Adrenal gland (tissue), 9 donors: ENCODE measurements at regions not wholly inside any gene's neighbourhood (a gene's known extent, or its start where the extent isn't known, plus 50 kb on each side); places are given as distances from the start of the nearest gene placed in this dataset.

Source experiments
- DNase-seq, 7 donors: peaks; one replicate each; pipeline ENCODE4 v3.0.0-alpha.2; 2019 to 2020
- H3K27ac ChIP-seq, 5 donors: fragments of 200-600 bp; sonication (generic) in 4 of 5; 1 replicate in 3 of 5; 2 replicates in 2 of 5; pipeline versions ENCODE4 v1.5.1 to v1.8.0; 2016 to 2020; ENCODE audit warnings: mild to moderate bottlenecking in 1 of 5
- H3K27me3 ChIP-seq: fragments of 200-600 bp; 2 replicates; pipeline ENCODE4 v1.8.0; 2021
- H3K36me3 ChIP-seq, 2 donors: fragments of 200-600 bp; replicated peaks in 1 of 2; 1 replicate in 1 of 2; 2 replicates in 1 of 2; pipeline versions ENCODE4 v1.5.1 to v1.8.0; 2018 to 2022
- H3K4me1 ChIP-seq, 2 donors: fragments of 200-600 bp; replicated peaks in 1 of 2; 1 replicate in 1 of 2; 2 replicates in 1 of 2; pipeline versions ENCODE4 v1.5.1 to v1.8.0; 2018 to 2021
- H3K4me3 ChIP-seq, 4 donors: fragments of 200-600 bp; sonication (generic) in 3 of 4; one replicate each; pipeline ENCODE4 v1.5.1; 2016 to 2018
- H3K9me3 ChIP-seq, 3 donors: fragments of 200-600 bp; sonication (generic) in 1 of 3; replicated peaks in 1 of 3; 1 replicate in 2 of 3; 2 replicates in 1 of 3; pipeline versions ENCODE4 v1.5.1 to v1.8.0; 2016 to 2021
- POLR2A ChIP-seq, 2 donors: fragments of 450-650 bp; IDR thresholded peaks; one replicate each; pipeline ENCODE4 v1.6.1; 2017; ENCODE audit warnings: antibody characterized with exemption in 2 of 2, mild to moderate bottlenecking in 2 of 2, moderate library complexity in 1 of 2
- WGBS, 4 donors: extraction: QIAGEN DNeasy Blood & Tissue Kit in 2 of 4; methylation state at CpG; one replicate each; pipeline versions ENCODE4 v1.1.5 to v1.1.7; 2013 to 2017; 5-methylcytosine and 5-hydroxymethylcytosine counted together
- intact Hi-C, 2 donors: fragments of 100-400 bp; cut with DNase I; formaldehyde crosslinking; loops; one replicate each; pipeline versions ENCODE4 v1.14.1 to v1.15.0; 2022 to 2023
- TF ChIP-seq, protein P1 (sequence below), 6 experiments: fragments of 450-650 bp in 4 of 6; fragments of 200-600 bp in 2 of 6; sonication (generic) in 1 of 6; IDR thresholded peaks; 1 replicate in 5 of 6; 2 replicates in 1 of 6; pipeline versions ENCODE4 v1.5.1 to v1.8.0; 2016 to 2021; ENCODE audit warnings: antibody characterized with exemption in 6 of 6, mild to moderate bottlenecking in 2 of 6, moderate library complexity in 1 of 6
- donor health status: healthy with polysubstance abuse.
- donor health status: Bipolar disorder and iron deficiency.
- donor health status: DM: yes; HTN: yes; CAD: no.
- donor health status: DM: no; HTN: no; CAD: no.
- donor health status: DM: no; HTN: no; CAD: no.

DNA sequence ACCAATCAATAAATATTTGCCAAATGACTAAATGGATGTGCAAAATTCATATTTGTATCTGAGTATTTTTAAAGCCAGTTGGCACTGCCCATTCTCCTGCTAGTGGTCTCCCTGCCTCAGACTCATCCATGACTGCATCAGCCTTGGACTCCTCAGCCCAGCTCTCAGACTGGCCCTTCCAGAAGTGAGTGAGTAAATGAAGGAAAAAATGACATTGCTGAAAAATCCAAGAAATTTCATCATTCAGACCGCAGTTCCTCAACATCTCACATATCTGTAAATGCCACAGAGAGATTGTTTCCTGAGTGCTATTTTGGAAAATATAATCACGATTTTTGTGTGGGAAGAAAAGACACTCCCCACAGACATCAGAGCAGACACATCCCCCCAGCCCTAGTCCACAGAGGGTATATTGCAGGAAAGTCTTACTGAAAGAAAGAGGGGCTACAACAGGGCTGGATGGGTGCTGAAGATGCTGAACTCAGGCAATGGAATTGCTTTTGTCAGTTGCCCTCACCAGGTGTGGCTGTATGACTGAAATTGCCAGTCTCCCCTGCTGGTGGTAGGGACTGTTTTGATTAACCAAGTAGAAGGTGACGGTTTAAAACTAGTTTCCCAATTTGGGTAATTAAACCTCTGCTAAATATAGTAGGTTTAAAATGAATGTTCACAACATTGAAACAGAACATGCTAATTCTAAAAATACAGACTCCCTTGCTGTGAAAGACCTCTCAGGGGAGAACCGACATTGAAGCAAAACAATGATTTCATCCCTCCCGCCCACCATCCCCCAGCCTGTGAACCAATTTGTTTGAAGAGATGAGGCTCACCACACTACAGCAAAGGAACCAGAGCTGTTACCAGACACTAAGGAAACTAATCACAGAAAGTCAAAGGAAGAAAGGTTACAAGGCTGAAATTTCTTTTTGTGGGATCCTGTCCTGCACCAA, 158.8 kb downstream of the DEPDC1B start:
- intact Hi-C loops: no loop called here
- 48 to 54% (median 53%) methylated on average over 5 of the region's 5 CpGs for WGBS, 4 donors
- H3K27ac ChIP-seq: no peak overlapping the region
- no peak for TF ChIP-seq POLR2A (IDR thresholded peaks at IDR 0.05)
- TF ChIP-seq, protein P1, sequence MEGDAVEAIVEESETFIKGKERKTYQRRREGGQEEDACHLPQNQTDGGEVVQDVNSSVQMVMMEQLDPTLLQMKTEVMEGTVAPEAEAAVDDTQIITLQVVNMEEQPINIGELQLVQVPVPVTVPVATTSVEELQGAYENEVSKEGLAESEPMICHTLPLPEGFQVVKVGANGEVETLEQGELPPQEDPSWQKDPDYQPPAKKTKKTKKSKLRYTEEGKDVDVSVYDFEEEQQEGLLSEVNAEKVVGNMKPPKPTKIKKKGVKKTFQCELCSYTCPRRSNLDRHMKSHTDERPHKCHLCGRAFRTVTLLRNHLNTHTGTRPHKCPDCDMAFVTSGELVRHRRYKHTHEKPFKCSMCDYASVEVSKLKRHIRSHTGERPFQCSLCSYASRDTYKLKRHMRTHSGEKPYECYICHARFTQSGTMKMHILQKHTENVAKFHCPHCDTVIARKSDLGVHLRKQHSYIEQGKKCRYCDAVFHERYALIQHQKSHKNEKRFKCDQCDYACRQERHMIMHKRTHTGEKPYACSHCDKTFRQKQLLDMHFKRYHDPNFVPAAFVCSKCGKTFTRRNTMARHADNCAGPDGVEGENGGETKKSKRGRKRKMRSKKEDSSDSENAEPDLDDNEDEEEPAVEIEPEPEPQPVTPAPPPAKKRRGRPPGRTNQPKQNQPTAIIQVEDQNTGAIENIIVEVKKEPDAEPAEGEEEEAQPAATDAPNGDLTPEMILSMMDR (IDR thresholded peaks at IDR 0.05): no peak
- H3K36me3 ChIP-seq: no peaks in the 10 kb centered on the region
- DNase-seq: no peak
- H3K27me3 ChIP-seq: no peaks in the 10 kb centered on the region
- no peaks in the 10 kb centered on the region for H3K9me3 ChIP-seq
- H3K4me3 ChIP-seq: no peak overlapping the region
- no peaks in the 10 kb centered on the region for H3K4me1 ChIP-seq

DNA sequence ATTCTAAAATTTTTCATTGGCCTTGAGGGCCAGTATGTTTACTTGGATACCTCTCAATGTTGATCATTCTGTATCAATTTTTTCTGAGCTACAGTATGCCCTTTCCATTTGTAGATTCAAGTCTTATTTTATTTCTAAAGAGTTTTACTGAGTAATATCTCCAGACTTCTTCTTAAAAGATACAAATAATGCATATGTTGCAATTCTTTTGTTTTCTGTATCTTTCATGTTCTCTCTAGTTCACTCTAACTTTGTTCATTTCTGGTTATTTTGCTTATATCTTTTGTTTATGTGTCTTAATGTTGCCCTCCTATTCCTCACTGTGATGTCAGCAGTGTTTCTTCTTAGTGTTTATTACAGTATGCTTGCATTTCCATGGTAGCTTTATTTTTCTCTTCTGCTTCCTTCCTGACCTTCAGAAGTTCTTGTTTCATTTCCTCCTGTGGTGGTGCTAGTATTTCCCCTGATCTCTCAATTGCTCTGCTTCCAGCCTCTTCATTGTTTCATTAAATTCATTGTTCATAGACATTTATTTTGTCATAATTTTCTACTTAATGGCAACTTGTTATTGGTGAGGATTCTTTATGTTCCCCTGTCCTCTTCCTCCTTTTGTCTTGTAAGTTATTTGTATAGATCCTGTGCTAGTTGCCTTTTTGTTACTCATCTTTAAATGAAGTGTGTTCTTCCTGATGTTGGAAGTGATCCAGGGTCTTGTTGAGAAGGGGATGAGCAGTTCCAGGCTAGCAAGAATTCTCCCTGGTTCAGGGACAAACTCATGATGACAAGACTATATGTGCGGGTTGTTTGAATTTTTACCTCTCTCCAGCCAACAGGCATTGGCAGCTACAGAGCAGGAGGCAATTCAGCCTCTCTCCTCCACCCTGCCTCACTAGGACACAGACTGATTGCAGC, 160.8 kb downstream of the DEPDC1B start:
- no peaks in the 10 kb centered on the region for H3K4me1 ChIP-seq
- no peaks in the 10 kb centered on the region for H3K36me3 ChIP-seq
- TF ChIP-seq, protein P1 (IDR thresholded peaks at IDR 0.05): no peak
- TF ChIP-seq POLR2A (IDR thresholded peaks at IDR 0.05): no peak
- no peak overlapping the region for H3K27ac ChIP-seq
- DNase-seq: no peak
- H3K9me3 ChIP-seq: no peaks in the 10 kb centered on the region
- H3K4me3 ChIP-seq: no peak overlapping the region
- intact Hi-C loops: no loop called here
- no peaks in the 10 kb centered on the region for H3K27me3 ChIP-seq
- WGBS, 4 donors: 43 to 78% (median 68%) methylated on average over 1 of the region's 1 CpG

DNA sequence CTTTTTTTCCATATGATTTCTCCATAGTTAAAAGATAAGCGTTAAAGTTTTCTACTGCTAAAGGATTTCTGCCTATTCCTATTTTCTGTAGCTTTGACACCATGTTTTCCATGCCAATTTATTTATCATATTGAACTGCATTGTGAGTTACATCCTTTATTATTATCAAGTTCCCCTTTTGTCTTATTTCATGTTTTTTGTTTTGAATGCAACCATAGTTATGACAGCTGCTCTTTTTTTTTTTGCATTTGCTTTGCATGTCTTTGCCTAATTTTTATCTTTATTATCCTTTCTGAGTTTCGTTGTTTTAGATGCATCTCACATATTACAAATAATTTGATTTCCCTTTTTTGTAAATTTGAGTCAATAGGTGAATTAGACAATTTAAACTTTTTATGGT, 161.5 kb downstream of the DEPDC1B start:
- DNase-seq: no peak
- H3K27ac ChIP-seq: no peak overlapping the region
- intact Hi-C loops: no loop called here
- no peaks in the 10 kb centered on the region for H3K27me3 ChIP-seq
- no peak overlapping the region for H3K4me3 ChIP-seq
- no peaks in the 10 kb centered on the region for H3K36me3 ChIP-seq
- H3K4me1 ChIP-seq: no peaks in the 10 kb centered on the region
- WGBS, 4 donors: 62 to 78% (median 72%) methylated on average over 2 of the region's 2 CpGs
- no peak for TF ChIP-seq POLR2A (IDR thresholded peaks at IDR 0.05)
- TF ChIP-seq, protein P1 (IDR thresholded peaks at IDR 0.05): no peak
- no peaks in the 10 kb centered on the region for H3K9me3 ChIP-seq

DNA sequence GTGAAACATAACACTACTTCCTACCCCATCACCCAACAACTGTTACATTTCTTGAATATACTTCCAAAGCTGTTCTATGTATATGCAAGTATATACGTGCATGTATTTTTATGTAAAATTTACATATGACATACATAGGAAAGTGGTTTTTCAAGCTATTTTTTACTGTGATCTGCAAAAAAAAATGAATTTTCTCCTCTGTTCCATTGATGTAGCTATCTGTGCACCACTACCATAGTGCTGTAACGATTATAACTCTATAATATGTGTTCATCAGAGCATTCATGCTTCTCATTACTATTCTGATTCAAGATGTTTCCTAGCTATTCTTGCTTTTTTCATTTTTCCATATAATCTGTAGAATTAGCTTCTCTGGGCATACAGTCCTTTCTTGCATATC, 164.0 kb downstream of the DEPDC1B start:
- Histone ChIP-seq H3K27ac (no peak overlapping the region), H3K36me3 (no peaks in the 10 kb centered on the region), H3K4me1 (no peaks in the 10 kb centered on the region), H3K27me3 (no peaks in the 10 kb centered on the region), H3K4me3 (no peak overlapping the region), H3K9me3 (no peaks in the 10 kb centered on the region)
- no peak for TF ChIP-seq POLR2A (IDR thresholded peaks at IDR 0.05)
- TF ChIP-seq, protein P1 (IDR thresholded peaks at IDR 0.05): no peak
- WGBS, 4 donors: 74 to 86% (median 80%) methylated on average over 2 of the region's 2 CpGs
- intact Hi-C loops: no loop called here
- no peak for DNase-seq
